Endothelial cell (in vitro differentiated cells): ENCODE measurements at regions not wholly inside any gene's neighbourhood (a gene's known extent, or its start where the extent isn't known, plus 50 kb on each side); places are given as distances from the start of the nearest gene placed in this dataset.

Experiments used
- DNase-seq: peaks from one replicate; pipeline ENCODE4 v3.0.0; 2021; ENCODE audit warnings: low spot score
- H3K27ac Mint-ChIP-seq: one replicate; pipeline ENCODE4 v1.8.0; 2021; ENCODE audit warnings: mixed read lengths, inconsistent platforms; ENCODE audit not compliant: unreplicated experiment
- H3K27me3 Mint-ChIP-seq: one replicate; pipeline ENCODE4 v1.8.0; 2021; ENCODE audit warnings: mild to moderate bottlenecking, moderate library complexity, mixed read lengths, inconsistent platforms; ENCODE audit not compliant: unreplicated experiment
- H3K36me3 Mint-ChIP-seq: one replicate; pipeline ENCODE4 v1.8.0; 2021; ENCODE audit warnings: mild to moderate bottlenecking, low read depth, mixed read lengths, inconsistent platforms; ENCODE audit not compliant: unreplicated experiment
- H3K4me1 Mint-ChIP-seq: one replicate; pipeline ENCODE4 v1.8.0; 2021; ENCODE audit warnings: mild to moderate bottlenecking, mixed read lengths, inconsistent platforms; ENCODE audit not compliant: unreplicated experiment
- H3K4me3 Mint-ChIP-seq: one replicate; pipeline ENCODE4 v1.8.0; 2021; ENCODE audit warnings: mild to moderate bottlenecking, mixed read lengths, inconsistent platforms; ENCODE audit not compliant: unreplicated experiment
- H3K9me3 Mint-ChIP-seq: one replicate; pipeline ENCODE4 v1.8.0; 2021; ENCODE audit warnings: mixed read lengths, inconsistent platforms; ENCODE audit not compliant: unreplicated experiment
- CTCF ChIP-seq: fragments of 200-600 bp; sonication (generic); IDR thresholded peaks from one replicate; pipeline ENCODE4 v1.5.0; 2021; ENCODE audit warnings: antibody characterized with exemption; ENCODE audit not compliant: unreplicated experiment

GRCh38 chr14:29351996-29352705 is 575.5 kb downstream of the PRKD1 start:
- H3K4me3 Mint-ChIP-seq, result no peak overlapping the region
- no peaks in the 10 kb centered on the region for H3K9me3 Mint-ChIP-seq
- H3K27ac Mint-ChIP-seq, result no peak overlapping the region
- no peaks in the 10 kb centered on the region for H3K36me3 Mint-ChIP-seq
- H3K27me3 Mint-ChIP-seq, result no peaks in the 10 kb centered on the region
- DNase-seq, result no peak
- no peak for TF ChIP-seq CTCF
- no peaks in the 10 kb centered on the region for H3K4me1 Mint-ChIP-seq

GRCh38 chr14:29352706-29353080 is 575.0 kb downstream of the PRKD1 start:
- no peaks in the 10 kb centered on the region for H3K36me3 Mint-ChIP-seq
- TF ChIP-seq CTCF, result no peak
- no peak for DNase-seq
- H3K4me1 Mint-ChIP-seq, result no peaks in the 10 kb centered on the region
- no peak overlapping the region for H3K4me3 Mint-ChIP-seq
- no peak overlapping the region for H3K27ac Mint-ChIP-seq
- H3K27me3 Mint-ChIP-seq, result no peaks in the 10 kb centered on the region
- no peaks in the 10 kb centered on the region for H3K9me3 Mint-ChIP-seq

GRCh38 chr14:29353513-29353912 is 574.1 kb downstream of the PRKD1 start:
- Mint-ChIP-seq H3K4me3 (no peak overlapping the region), H3K27me3 (no peaks in the 10 kb centered on the region), H3K4me1 (no peaks in the 10 kb centered on the region), H3K27ac (no peak overlapping the region), H3K9me3 (no peaks in the 10 kb centered on the region), H3K36me3 (no peaks in the 10 kb centered on the region)
- TF ChIP-seq CTCF, result no peak
- DNase-seq, result no peak

GRCh38 chr14:29354486-29354885 is 573.2 kb downstream of the PRKD1 start:
- Mint-ChIP-seq H3K4me3 (no peak overlapping the region), H3K4me1 (no peaks in the 10 kb centered on the region), H3K27ac (no peak overlapping the region)

More at GRCh38 chr14:29354486-29354885, 573.2 kb downstream of the PRKD1 start:
- DNase-seq, result no peak
- H3K36me3 Mint-ChIP-seq, result no peaks in the 10 kb centered on the region
- no peaks in the 10 kb centered on the region for H3K27me3 Mint-ChIP-seq
- no peaks in the 10 kb centered on the region for H3K9me3 Mint-ChIP-seq
- TF ChIP-seq CTCF, result no peak
